Head of caudate nucleus (tissue), 42 donors: ENCODE measurements at regions not wholly inside any gene's neighbourhood (a gene's known extent, or its start where the extent isn't known, plus 50 kb on each side); places are given as distances from the start of the nearest gene placed in this dataset.
"Not testable (repeated sequence)": the region's sequence is repeated elsewhere in the genome, so short reads cannot be mapped to it uniquely, and the experiment has no call there.

ENCODE experiments used
- DNase-seq, 42 donors: peaks; one replicate each; pipeline versions ENCODE4 v3.0.0 to v3.0.0-alpha.2; 2020 to 2021; ENCODE audit warnings: mixed read lengths in 7 of 42
- intact Hi-C: fragments of 100-400 bp; cut with DNase I; formaldehyde crosslinking; loops from one replicate; pipeline ENCODE4 v1.15.0; 2022

DNA sequence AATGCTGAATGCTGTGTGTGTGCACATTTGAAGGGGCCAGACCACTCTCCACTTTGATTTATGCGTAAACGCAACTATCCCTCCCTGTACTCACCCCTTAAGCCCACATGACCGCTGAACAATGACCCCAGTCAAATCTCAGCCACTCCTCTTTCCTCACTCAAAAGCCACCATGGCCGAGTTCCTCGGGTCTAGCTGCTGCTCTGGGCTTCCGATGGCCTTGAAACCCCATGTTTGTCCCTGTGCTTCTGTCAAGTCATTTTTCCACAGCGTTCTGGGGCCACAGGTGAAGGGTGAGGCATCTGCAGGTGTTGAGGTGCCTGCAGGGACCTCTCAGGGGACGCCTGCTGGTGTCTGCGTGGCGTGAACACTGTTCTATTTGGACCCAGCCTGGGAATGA lies 74.3 kb upstream of the TMEM18 start:
- intact Hi-C loops: no loop called here
- DNase-seq: no peak

DNA sequence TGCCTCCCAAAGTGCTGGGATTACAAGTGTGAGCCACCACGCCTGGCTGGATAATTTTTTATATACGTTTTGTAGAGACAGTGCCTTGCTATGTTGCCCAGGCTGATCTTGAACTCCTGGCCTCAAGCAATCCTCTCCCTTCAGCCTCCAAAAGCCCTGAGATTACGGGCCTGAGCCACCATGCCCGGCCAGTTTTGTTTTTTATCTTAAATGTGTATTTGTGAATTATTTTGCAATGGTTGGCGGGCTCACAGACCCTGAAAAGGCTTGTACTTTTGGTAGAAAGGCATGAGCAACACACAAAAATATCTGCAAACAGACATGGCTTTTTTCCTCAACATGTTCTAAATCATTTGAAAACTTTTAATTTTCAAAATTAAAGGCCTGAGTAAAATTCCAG lies 73.4 kb upstream of the TMEM18 start:
- intact Hi-C loops: no loop called here

DNA sequence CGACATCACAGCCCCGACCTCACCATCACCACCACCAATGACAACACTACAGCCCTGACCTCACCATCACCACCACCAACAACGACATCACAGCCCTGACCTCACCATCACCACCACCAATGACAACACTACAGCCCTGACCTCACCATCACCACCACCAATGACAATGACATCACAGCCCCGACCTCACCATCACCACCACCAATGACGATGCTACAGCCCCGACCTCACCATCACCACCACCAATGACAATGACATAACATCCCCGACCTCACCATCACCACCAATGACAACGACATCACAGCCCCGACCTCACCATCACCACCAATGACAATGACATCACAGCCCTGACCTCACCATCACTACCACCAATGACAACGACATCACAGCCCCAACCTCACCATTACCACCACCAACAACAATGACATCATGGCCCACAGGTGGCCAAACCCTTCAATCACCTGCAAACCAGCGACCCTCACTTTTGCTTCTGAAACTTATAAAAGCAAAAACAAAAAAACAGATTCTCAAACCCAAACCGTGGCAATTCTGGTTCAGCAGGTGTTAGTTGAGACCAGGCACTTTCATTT lies 70.7 kb upstream of the TMEM18 start:
- no peak for DNase-seq
- intact Hi-C loops: no loop called here

More for the DNA sequence above, 73.4 kb upstream of the TMEM18 start:
- no peak for DNase-seq

DNA sequence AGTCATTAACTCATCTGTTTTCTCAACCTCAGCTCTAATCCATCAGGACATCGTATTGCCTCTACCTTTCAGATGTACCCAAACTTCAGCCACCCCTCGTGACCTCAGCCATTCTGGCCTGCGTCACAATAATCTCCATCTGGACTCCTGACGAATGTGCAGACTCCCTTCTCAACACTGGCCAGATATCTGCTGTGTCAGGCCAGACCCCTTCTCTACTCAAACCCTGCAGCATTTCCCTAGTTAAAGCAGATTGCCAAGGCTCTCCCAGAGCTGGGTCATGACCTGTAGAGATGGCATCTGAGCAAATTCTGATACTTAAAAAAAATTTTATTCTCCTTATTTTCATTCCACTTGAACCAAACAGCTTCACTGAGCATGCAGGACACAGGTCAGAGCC lies 69.5 kb upstream of the TMEM18 start:
- DNase-seq: no peak
- intact Hi-C loops: no loop called here

DNA sequence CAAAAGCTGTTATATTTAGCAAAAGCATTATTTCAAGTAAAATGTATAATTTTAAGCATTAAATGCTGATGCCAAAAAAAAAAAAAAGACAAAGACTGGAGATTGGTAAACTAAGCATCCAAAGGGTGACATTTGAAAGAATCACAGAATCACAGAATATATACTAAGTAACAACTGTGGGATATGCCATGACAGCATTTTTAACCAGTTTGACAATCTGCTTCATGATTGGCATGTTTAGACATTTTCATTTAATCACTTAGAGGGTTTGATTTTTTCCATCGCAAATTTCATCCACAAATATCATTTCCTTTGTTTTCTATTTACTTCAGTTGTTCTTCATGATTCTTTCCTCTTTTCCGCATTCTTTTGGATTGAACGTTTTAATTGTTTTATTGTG lies 66.9 kb upstream of the TMEM18 start:
- no peak for DNase-seq
- intact Hi-C loops: no loop called here

DNA sequence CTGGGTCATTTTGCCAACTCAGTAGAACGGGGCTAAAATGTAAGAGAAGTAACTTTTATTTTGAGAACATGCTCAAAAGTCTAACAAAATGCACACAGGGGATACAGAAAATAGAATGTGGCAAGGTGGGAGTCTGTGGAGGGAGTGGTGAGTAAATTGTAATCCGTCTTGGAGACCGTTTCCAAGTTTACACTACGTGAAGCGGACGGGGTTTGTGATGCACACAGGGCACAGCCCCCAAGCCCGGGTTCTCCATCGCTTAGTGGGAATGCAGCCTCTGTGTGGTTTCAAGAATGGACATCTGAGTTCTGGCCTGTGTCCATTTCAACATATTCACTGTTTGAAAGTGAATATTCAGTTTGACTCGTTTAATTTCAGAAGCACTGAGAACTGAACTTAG lies 65.0 kb upstream of the TMEM18 start:
- no peak for DNase-seq
- intact Hi-C loops: no loop called here

DNA sequence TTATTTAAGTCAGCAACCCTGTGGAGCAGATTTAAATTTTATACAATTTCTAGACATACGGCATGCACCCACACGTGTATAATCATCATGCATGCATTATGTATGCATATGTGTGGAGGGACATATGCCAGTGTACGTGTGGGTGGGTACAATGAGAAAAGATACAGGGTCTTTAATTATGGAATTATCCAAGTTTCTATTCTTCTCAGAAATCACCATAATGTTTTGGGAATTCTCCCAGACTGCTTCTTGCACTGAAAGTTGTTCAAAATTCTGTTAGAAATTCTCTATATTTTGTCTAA lies 63.9 kb upstream of the TMEM18 start:
- intact Hi-C loops: no loop called here
- DNase-seq: no peak

DNA sequence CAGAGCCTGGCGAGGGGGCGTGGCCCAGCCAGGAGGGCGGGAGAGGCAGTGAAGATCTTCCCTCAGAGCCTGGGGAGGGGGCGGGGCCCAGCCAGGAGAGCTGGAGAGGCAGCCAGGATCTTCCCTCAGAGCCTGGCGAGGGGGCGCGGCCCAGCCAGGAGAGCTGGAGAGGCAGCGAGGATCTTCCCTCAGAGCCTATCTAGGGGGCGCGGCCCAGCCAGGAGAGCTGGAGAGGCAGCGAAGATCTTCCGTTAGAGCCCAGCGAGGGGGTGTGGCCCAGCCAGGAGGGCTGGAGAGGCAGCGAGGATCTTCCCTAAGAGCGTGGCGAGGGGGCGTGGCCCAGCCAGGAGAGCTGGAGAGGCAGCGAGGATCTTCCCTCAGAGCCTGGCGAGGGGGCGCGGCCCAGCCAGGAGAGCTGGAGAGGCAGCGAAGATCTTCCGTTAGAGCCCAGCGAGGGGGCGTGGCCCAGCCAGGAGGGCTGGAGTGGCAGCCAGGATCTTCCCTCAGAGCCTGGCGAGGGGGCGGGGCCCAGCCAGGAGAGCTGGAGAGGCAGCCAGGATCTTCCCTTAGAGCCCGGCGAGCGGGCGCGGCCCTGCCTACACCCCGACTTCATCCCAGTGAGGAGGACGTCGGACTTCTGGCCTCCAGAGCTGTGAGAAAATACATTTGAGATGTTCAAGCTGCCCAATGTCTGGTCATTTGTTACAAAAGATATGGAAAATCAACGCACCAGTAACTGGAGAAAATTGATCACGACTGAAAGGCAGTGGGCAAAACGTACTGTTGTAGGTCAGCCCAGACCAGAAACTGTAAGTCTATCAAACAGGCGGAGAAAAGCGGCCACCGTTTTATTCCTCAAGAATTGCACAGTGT lies 63.4 kb upstream of the TMEM18 start:
- intact Hi-C loops: not testable (repeated sequence)
- DNase-seq: peak in 39 of 42 donors; percentile 12 to 68 (median 49)

DNA sequence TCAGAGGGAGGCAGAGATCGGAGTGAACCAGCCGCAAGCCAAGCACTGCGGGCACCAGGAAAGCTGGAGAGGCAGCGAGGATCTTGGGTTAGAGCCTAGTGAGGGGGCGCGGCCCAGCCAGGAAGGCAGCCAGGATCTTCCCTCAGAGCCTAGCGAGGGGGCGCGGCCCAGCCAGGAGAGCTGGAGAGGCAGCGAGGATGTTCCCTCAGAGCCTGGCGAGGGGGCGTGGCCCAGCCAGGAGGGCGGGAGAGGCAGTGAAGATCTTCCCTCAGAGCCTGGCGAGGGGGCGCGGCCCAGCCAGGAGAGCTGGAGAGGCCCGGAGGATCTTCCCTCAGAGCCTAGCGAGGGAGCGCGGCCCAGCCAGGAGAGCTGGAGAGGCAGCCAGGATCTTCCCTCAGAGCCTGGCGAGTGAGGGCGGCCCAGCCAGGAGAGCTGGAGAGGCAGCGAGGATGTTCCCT lies 62.7 kb upstream of the TMEM18 start:
- intact Hi-C loops: not testable (repeated sequence)
- DNase-seq: peak in 28 of 42 donors; percentile 10 to 62 (median 34)

DNA sequence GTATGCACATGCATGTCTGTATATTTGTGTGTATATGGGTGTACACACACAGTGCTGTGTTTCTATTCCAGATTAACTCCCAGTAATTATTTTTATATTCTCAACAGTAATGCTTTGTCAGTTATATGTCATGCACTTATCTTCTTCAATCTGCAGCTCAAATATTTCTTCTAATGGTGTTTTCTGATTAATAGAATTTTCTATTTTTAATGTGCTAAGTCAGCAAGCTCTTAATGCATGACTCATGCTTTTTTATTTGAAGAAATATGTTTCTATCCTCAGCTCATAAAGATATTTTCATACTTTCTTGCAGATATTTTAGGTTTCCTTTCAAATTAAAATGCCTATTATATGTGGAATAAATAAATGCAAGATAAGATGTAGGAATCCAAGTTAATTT lies 59.7 kb upstream of the TMEM18 start:
- no peak for DNase-seq
- intact Hi-C loops: no loop called here

DNA sequence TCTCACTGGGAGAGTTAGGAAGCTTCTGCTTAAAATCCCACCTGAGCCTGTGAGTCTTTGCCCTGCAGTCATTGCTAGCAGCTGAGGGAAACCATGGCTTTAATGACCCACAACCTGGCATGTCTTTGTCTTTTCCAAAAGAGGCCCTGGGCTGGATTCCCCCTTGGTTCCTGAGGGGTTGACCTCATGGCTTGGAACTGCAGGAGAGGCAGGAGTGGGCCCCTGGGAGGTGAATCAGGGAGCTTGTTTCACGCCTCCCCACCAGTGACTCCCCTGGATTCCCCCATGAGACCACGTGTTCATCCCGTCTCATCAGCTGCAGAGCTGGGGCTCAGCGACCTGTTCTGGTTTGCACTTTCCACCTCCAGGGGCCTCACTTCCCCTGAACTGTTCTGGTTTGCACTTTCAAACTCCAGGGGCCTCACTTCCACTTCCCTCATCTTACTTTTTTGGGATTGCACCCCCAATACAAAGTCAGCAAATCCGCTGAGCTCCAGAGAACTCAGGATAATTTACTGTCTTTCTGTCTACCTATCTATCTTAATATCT lies 58.5 kb upstream of the TMEM18 start:
- intact Hi-C loops: no loop called here
- no peak for DNase-seq

DNA sequence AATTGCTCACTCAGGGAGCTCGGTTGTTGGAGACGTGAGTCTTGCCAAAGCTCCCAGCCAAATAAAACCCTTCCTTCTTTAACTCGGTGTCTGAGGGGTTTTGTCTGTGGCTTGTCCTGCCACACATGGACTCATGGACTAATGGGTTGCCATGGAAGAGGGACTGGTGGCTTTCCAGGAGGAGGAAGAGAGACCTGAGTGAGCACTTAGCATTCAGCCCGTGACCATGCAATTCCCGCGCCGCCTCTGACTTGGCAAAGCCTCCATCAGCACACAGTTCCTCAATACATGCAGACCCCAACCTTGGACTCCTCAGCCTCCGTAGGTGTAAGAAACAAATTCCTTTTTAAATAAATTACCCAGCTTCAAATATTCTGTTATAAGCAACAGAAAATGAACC lies 57.3 kb upstream of the TMEM18 start:
- intact Hi-C loops: no loop called here
- DNase-seq: no peak

DNA sequence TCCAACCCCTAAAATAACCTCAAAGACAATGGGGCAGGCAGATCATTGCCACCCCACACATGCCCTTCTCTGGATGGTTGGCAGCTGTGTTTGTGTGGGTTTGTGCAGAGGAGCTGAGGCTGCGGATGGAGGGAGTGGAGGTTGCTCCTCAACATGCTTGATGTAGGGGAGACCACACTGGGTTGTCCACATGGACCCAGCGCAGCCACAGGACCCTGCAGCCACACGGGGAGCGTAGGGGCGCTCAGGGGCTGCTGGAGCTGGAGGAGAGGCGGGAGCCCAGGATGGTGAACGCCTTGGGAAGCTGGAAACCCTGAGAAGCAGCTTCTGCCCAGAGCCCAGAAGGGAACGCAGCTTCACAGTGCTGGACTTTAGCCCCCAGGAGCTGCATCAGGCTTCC lies 56.3 kb upstream of the TMEM18 start:
- DNase-seq: no peak
- intact Hi-C loops: no loop called here

DNA sequence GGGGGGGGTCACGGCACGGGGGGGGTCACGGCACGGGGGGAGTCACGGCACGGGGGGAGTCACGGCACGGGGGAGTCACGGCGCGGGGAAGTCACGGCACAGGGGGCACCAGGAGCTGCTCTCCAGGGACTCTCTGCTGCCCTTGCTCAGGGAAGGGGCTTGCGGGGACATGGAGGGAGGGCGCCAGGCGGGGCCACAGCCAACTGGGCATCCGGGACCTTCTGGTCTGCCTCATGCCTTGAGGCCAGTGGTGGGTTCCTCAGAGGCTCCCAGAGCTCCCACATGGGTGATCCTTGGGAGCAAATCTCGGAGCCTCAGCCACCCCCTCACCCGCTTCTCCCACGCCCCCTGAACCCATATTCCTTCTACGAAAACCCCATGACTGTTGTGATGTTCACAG lies 55.8 kb upstream of the TMEM18 start:
- DNase-seq: no peak
- intact Hi-C loops: no loop called here

DNA sequence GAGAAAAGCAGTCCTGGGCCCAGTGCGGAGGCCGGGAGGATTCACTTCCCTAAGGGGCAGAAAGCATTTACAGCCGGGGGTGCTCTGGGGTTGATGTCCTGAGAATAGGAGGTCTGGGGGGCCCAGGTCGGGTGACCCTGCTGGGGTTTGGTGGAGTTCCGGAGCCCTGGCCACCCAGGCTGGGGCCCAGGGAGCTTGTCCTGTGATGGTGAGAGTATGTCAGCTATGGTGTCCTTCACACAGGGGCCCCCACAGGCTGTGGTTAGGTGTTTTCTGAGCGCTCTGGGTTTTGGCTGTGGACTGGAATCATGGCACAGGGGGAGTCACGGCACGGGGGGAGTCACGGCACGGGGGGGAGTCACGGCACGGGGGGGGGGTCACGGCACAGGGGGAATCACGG lies 54.5 kb upstream of the TMEM18 start:
- no peak for DNase-seq
- intact Hi-C loops: no loop called here

DNA sequence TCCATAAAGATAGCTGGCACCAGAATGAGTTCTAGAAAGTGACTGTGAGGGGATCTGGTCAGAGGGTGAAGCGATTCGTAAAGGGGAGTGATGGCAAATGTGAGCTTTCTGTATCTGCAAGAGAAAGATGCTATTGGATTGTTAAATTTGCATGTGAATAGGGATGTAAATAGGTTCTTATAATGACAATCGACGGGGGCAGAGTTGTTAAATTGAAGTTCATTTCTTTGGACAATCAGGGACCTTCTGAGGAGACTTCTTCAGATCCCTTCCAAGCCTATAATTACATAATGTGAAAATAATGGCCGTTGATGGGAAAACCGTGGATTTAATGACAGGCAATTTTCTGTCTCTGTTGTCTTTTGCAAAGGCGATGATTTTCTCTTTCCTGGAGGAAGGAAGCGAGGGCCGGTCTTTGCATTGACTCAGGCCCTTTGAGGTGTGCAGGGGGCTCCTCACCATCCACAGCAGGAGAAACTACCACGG lies 52.2 kb upstream of the TMEM18 start:
- intact Hi-C loops: no loop called here
- no peak for DNase-seq

DNA sequence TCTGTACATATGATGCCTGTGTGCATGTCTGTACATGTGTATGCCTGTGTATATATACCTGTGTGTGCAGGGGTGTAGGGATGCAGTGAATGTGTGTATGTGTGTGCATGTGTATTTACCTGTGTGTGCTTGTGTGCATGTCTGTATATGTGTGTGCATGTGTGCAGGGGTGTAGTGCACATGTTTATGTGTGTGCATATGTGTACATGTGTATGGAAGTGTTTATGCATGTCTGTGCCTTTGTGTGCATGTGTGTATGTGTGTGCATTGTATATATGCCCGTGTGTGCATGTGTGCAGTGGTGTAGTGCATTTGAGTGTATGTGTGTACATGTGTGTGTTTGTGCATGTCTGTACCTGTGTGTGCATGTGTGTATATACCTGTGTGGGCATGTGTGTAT lies 51.0 kb upstream of the TMEM18 start:
- intact Hi-C loops: no loop called here

DNA sequence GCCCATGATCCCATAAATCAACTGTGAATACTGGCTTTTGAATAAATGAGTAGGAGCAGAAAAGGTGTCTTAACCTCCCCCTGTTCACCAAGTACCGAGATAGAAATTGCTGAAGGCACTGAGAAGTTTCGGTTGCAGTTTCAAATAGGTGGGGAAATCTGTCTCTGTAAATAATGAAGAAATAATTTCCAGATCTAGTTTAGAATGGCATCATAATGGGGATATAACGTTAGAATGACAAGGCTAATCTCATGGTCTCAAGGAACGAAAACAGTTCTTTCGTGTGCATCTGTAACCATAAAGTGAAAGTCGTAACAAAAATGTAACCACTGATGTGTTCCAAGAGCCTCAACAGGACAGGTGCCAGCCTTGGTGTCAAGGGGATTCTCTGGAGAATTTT lies 49.9 kb upstream of the TMEM18 start:
- intact Hi-C loops: no loop called here
- DNase-seq: no peak

More for the DNA sequence above, 51.0 kb upstream of the TMEM18 start:
- no peak for DNase-seq
